GM19035 (cell line): ENCODE measurements at regions not wholly inside any gene's neighbourhood (a gene's known extent, or its start where the extent isn't known, plus 50 kb on each side); places are given as distances from the start of the nearest gene placed in this dataset.
"Not testable (repeated sequence)": the region's sequence is repeated elsewhere in the genome, so short reads cannot be mapped to it uniquely, and the experiment has no call there.

ENCODE experiments used
- ATAC-seq: cut with Tn5 transposase; IDR thresholded peaks from one replicate; pipeline ENCODE4 v1.9.1; 2021; ENCODE audit not compliant: unreplicated experiment

DNA sequence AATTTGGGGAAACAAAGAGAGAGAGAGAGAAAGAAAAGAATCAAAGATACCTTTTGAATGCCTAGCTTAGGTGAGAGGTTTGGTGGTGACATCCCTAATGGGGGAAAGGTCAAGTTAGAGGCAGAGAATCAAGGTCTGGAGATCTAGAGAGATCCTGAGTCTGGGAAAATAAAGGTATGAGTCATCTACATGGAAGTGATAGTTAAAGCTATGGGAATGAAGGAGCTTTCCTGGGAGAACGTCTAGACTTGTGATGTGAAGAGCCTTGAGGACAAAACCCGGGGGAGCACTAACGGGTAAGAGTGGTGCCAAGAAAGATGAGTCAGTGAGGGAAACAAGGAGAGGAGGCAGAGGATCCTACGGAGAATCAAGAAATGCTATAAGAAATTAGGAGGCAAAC, 110.8 kb upstream of the RUNX1 start:
- no peak for ATAC-seq

GRCh38 chr21:35157374-35157773, 108.3 kb upstream of the RUNX1 start:
- not testable (repeated sequence) for ATAC-seq

- ATAC-seq: no peak
Observed at GRCh38 chr21:35156293-35157278, 107.5 kb upstream of the RUNX1 start.

GRCh38 chr21:35154788-35155187, 105.7 kb upstream of the RUNX1 start:
- no peak for ATAC-seq

- ATAC-seq: no peak
Observed at GRCh38 chr21:35153671-35154070, 104.6 kb upstream of the RUNX1 start.

DNA sequence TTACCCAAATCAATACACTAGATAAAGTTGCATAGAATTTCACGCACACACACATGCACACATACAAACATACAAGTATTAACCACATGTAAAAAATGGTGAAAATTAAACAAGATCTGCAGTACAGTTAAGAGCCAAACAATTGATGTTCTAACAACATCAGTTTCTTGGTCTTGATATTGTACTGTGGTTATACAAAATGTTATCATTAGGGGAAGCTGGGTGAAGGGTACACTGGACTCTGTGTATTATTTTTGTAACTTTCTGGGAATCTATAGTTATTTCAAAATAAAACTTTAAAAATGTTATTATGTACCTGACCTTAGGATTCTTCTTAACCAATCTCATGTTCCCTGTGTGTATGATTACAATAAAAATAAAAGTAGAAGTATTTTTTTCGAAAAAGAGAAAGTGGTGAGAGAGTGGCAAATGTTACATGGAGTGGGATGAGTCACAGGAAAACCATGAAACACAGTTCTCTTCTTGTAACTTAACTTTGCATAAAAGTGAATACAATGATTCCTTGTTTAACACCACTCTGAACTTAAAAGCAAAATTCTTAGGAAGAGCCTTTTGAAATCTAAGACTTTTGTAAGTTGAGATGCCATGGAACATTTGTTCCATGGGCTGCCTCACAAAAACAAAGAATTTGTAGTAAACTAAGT, 101.6 kb upstream of the RUNX1 start:
- no peak for ATAC-seq

- ATAC-seq: no peak
Observed at GRCh38 chr21:35149698-35150097, 100.6 kb upstream of the RUNX1 start.

DNA sequence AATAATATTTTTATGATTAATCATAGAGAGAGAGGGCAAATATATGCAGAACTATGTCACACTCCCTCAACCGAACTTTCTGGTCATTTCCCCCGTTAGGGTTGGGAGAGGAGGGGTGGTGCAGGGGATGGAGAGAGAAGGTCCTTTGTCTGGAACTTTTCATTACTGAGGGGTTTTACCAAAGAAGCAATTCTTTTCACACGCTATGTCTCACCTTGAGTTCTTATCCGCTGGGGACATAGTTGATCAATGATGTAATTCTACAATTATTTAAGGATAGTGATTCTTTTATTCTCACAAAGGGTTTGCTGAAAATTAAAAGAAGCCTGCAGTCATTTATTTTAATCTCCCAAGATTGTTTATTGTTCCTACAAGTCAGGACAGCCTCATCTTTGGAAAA, 98.3 kb upstream of the RUNX1 start:
- no peak for ATAC-seq

DNA sequence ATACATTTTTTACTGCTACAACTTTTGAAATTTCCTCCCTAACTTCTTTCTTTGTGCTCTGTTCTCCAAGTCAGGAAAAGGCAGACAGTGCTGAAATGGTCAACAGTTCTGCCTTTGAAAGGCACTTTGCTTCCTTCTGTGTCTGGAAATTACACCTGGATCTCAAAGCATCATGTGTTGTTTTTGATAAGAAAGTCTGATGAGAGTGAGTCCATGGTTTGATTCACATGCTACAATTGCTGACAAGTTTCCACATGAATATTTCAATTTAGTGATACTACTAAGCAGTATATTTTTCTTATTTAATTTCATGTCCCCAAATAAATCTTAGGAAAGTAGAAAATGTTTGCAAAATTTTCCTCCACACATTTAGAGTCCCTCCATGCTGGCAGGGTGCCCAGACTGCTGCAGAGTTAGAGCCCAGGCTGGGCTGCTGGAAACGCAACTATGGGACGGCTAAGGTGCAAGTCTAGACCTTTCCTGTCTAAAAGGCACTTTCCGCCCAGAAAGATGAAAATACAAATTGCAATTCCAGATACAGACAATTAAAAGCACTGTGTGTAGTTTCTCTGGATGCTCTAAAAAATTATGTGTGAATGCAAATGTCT, 96.6 kb upstream of the RUNX1 start:
- ATAC-seq: no peak

GRCh38 chr21:35144978-35145377, 95.9 kb upstream of the RUNX1 start:
- no peak for ATAC-seq

DNA sequence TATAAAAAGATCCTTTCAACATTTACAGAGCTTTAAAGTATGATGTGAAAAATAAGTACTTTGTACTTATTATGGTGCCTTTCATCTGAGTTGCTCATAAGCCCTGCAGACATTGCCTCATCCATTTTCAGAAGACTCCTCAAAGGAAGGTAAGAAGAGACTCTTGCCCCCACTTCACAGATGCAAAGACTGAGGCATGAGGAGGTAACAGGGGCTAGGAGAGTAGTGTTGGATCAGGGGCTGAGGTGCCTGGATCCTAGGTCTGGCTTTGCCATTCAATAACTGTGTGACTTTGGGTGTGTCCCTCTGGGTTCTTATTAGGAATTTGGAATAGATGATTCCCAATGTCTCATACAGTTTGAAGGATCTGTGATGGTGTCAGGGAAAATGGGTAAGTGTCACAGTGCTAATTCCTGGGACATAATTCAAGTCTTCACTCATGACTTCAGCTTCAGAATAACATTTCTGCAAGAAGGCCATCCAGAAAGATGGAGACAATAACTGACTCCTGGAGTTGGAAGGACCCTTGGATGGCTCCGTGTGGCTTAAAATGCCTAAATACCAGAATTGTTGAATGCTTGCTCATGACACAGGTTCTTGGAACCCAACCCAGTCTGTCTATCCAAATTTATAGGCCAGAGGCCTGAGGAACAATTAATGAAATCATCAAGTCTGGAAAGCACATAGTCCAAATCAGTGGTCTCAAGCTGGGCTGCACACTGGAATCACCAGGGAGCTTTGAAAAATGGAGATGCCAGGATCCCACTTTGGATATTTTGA, 93.1 kb upstream of the RUNX1 start:
- no peak for ATAC-seq

DNA sequence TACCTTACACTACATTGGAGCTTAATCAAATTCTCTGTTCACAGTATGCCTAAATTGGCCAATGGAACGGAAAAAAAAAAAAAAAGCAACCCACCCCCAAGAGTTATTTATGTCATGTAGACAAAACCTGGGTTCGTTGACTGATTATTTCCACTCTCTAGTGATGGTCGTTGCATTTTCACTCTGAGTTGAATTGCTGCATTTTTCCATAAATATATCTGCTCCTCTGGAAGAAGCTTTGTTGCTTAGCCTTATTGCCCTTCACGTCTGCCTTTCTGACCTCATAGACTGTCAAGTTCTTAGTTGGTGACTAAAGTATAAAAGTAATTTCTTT, 90.2 kb upstream of the RUNX1 start:
- ATAC-seq: no peak

- no peak for ATAC-seq
Observed at GRCh38 chr21:35138665-35139381, 89.7 kb upstream of the RUNX1 start.

- no peak for ATAC-seq
Observed at GRCh38 chr21:35136586-35137219, 87.6 kb upstream of the RUNX1 start.

GRCh38 chr21:35136106-35136505, 87.0 kb upstream of the RUNX1 start:
- no peak for ATAC-seq

DNA sequence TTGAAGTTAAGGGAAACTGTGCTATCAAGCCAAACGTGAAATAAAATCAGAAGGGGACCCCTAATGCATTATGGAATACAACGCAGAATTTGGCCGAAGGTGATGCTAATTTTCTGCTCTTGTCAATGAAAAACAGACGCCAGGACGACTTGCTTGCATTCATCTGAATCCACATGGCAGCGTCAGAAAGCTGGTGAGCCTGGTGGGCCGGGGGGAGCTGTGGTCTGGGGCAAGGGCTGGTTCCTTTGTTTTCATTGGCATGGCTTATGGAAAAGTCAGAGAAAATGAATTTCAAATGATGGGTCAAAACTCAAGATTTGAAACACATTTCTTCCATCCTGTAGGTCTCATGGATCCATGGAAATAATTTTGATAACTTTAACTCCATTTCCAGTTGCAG, 86.4 kb upstream of the RUNX1 start:
- ATAC-seq: no peak

DNA sequence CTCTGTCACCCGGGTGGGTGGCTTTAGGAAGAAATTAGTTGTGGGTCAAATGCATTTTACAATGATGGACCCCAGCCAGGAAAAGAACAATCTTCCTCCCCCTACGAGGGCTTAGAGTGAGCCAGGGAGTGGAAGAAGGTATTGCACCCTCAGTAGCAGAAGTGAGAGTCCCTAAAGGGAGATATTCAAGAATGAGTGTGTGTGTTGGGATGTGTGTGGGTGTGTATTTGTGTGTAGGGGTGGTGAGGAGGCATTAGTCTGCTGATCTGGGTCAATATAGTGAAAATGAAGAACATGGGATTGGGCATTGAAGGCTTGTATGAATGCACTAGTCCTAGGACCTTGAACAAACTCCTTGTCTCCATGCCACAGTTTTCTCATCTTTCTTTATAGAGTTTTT, 85.2 kb upstream of the RUNX1 start:
- no peak for ATAC-seq

GRCh38 chr21:35128536-35128935, 79.4 kb upstream of the RUNX1 start:
- ATAC-seq: no peak

DNA sequence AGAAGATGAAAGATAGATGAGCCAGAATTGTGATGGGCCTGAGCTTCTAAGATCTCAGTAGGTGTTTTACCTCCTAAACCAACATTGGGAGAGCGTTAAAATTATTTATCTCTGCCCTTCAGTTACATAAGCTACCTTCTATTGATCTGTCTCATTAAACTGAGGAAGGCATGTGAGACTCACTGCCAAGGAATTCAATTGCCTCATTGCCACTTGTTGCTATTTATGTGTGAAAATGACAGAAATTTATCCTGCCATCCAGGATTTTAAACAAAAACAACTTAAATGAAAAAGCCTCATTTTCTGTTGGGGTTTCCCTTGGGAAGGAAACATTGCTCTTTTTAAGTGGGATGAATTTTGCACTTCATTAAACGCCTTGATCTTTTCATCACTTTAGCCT, 78.7 kb upstream of the RUNX1 start:
- ATAC-seq: no peak

DNA sequence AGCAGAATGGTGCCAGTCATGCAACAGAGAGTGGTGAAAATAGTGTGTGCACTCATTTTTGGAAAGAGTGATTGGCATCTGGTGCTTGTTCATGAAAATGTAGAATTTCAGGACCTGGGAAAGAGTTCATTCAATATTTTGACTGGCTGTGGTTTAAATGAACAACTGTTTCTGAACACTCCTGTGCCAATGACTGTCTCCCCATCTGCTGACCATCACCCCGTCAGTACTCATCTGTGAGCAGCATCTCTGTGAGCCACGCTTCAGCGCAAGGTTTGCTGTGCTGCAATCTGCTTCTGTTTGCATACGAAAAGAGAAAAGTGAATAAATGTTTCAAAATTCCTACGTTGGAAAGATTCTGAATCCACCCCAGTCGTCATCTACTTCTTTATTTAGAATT, 77.9 kb upstream of the RUNX1 start:
- ATAC-seq: no peak
